ENCODE measurements at regions not wholly inside any gene's neighbourhood (a gene's known extent, or its start where the extent isn't known, plus 50 kb on each side); places are given as distances from the start of the nearest gene placed in this dataset.

DNA sequence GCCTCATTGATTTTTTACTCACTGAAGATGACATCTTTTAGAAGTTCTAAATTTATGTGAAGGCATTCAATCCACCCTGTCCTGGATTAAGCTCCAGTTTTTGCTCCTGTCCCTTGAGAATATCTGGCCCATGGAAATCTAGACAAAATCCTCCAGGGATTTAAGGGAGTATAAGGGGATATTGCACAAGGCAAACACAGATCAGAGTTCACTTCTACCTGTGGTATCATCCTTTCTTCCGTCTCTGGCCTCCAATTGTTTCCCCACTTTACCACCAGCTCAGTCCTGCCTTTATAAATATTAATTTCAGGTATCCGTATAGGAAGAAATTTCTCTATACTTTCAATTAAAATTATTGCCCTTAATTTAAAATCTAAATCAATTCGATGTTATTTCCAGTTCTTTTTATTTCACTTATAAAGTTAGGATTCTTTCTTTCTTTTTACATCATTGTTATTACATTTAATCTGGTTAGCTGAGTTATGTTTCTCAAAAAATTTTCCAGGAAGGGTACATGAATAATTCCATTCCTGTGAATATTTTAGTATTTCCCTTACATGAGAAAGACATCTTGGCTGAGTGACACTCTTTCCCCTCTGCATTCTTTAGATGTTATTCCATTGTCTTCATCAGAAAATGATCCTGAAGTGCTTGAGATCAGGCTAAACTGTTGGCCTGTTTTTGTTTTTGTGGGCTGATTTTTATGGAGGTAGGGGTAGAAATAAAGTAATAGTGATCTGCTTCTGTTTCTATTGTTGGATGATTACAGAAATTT is 194.3 kb upstream of the MAP3K1 start:
- Histone ChIP-seq H3K27ac (ENCODE audit: low read length) (no peak overlapping the region), H3K27me3 (ENCODE audit: control insufficient read depth, insufficient read depth, low read length) (no peaks in the 10 kb centered on the region), H3K4me1 (ENCODE audit: control insufficient read depth, insufficient read depth, low read length) (no peaks in the 10 kb centered on the region), H3K9me3 (ENCODE audit: control insufficient read depth, low read depth, low read length) (peaks cover 11% of the 10 kb centered on the region), H3K36me3 (ENCODE audit: control insufficient read depth, insufficient read depth, low read length) (no peaks in the 10 kb centered on the region), H3K4me3 (ENCODE audit: low read length) (no peak overlapping the region)
- no peak for DNase-seq
- 87% methylated on average over 3 of the region's 3 CpGs for WGBS (ENCODE audit: insufficient coverage, low lambda C conversion rate)

GRCh38 chr5:56617998-56618397 is 197.4 kb upstream of the MAP3K1 start:
- Histone ChIP-seq H3K4me3 (ENCODE audit: low read length) (no peak overlapping the region), H3K4me1 (ENCODE audit: control insufficient read depth, insufficient read depth, low read length) (no peaks in the 10 kb centered on the region), H3K27ac (ENCODE audit: low read length) (no peak overlapping the region), H3K27me3 (ENCODE audit: control insufficient read depth, insufficient read depth, low read length) (no peaks in the 10 kb centered on the region), H3K36me3 (ENCODE audit: control insufficient read depth, insufficient read depth, low read length) (no peaks in the 10 kb centered on the region), H3K9me3 (ENCODE audit: control insufficient read depth, low read depth, low read length) (peaks cover 11% of the 10 kb centered on the region)
- no CpG with 5 or more reads among the region's 4 CpGs for WGBS (ENCODE audit: insufficient coverage, low lambda C conversion rate)
- no peak for DNase-seq

DNA sequence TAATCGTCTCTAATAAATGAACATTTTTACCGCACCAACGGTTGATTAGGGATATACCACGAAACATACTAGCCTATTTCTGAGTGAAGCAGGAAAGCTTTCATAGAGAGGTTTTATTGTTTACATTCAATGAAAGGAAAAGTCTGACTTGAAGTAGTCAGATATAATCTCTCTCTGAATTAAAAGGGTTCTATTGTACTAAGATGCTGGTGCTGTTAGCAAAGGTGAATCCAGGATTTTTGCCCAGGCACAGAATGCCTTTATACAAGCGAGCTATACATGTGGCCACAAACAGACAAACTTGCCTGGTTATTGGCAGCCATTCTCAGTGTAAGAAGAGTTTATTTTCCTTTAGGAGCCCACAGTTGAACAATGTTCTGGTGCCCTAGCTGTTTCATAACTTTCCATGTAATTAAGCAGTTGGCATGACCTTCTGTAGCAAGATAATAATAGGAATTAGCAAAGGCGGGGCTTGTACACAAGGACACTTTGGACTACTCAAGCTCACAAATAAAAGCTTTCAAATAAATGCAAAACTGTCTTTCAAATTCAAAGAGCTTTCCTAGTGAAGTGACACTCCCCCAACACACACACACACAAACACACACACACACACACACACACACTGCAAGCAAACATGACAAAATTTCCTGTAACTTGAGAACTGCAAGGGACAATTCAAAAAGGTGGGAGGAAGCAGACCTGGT is 198.7 kb upstream of the MAP3K1 start:
- no peaks in the 10 kb centered on the region for H3K36me3 ChIP-seq (ENCODE audit: control insufficient read depth, insufficient read depth, low read length)
- WGBS (ENCODE audit: insufficient coverage, low lambda C conversion rate) = 92% methylated on average over 4 of the region's 6 CpGs
- DNase-seq = no peak
- no peaks in the 10 kb centered on the region for H3K4me1 ChIP-seq (ENCODE audit: control insufficient read depth, insufficient read depth, low read length)
- no peak overlapping the region for H3K27ac ChIP-seq (ENCODE audit: low read length)
- no peak overlapping the region for H3K4me3 ChIP-seq (ENCODE audit: low read length)
- no peaks in the 10 kb centered on the region for H3K27me3 ChIP-seq (ENCODE audit: control insufficient read depth, insufficient read depth, low read length)
- peaks cover 15% of the 10 kb centered on the region for H3K9me3 ChIP-seq (ENCODE audit: control insufficient read depth, low read depth, low read length)

DNA sequence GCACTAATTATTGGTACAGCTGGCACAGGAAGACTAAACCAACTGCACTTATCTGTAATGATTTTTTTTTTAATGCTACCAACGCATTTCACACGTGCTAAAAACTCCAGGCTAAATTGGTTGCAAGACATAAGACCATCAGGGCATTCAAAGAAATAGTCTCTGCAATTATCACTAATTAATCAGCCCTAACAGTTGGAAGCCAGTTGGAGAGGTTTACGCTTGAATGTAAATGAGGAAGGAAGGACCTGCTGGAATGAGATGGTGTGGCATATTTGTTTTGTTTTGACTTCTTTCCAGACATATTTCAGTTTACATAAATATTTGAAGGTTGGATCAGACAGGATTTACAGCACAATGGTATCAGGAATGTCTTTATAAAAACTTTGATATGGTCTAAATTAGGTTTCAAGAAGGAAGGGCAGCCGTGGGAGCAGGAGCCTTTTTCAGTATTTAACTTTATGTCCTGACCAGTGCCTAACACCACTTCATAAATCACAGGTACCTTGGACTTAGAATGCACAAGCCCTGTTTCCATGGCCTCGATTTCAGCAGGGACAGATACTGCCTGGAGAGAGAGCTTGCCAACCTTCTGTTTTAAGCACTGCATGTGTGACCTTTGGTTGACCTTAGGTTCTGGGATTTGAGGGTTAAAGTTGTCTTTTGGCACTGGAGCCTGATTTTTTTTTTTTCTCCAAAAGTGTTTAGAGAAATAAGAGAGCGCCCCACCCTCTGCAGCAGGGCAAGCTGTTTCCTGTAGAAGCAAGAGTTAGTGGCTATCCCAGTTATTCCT is 199.8 kb upstream of the MAP3K1 start:
- no peaks in the 10 kb centered on the region for H3K4me1 ChIP-seq (ENCODE audit: control insufficient read depth, insufficient read depth, low read length)
- H3K27ac ChIP-seq (ENCODE audit: low read length) = no peak overlapping the region
- H3K36me3 ChIP-seq (ENCODE audit: control insufficient read depth, insufficient read depth, low read length) = no peaks in the 10 kb centered on the region
- no CpG with 5 or more reads among the region's 6 CpGs for WGBS (ENCODE audit: insufficient coverage, low lambda C conversion rate)
- peaks cover 17% of the 10 kb centered on the region for H3K9me3 ChIP-seq (ENCODE audit: control insufficient read depth, low read depth, low read length)
- no peak overlapping the region for H3K4me3 ChIP-seq (ENCODE audit: low read length)
- DNase-seq = no peak
- H3K27me3 ChIP-seq (ENCODE audit: control insufficient read depth, insufficient read depth, low read length) = no peaks in the 10 kb centered on the region

DNA sequence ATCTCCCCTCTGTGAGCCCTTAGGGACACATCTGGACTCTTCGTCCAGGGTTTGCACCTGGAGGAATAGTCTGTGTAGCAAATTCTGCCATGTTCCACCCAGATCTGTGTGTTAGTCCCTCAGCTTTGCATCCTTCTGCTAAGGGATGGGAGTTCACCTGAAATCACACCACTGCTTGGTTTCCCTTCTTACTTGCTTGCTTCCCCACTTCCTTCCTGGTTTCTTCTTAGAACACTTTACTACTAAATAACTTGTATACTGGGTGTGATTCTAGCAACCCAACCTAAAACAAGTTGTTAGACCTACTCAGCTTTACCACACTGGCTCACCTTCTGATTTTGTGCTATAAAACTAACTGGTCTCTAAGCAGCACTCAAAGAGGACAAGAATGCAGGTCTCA is 202.6 kb upstream of the MAP3K1 start:
- no peak for DNase-seq
- Histone ChIP-seq H3K27ac (ENCODE audit: low read length) (no peak overlapping the region), H3K4me3 (ENCODE audit: low read length) (no peak overlapping the region), H3K4me1 (ENCODE audit: control insufficient read depth, insufficient read depth, low read length) (no peaks in the 10 kb centered on the region), H3K27me3 (ENCODE audit: control insufficient read depth, insufficient read depth, low read length) (no peaks in the 10 kb centered on the region), H3K36me3 (ENCODE audit: control insufficient read depth, insufficient read depth, low read length) (no peaks in the 10 kb centered on the region), H3K9me3 (ENCODE audit: control insufficient read depth, low read depth, low read length) (peaks cover 5% of the 10 kb centered on the region)
- WGBS (ENCODE audit: insufficient coverage, low lambda C conversion rate) = no CpG with 5 or more reads among the region's 1 CpG

DNA sequence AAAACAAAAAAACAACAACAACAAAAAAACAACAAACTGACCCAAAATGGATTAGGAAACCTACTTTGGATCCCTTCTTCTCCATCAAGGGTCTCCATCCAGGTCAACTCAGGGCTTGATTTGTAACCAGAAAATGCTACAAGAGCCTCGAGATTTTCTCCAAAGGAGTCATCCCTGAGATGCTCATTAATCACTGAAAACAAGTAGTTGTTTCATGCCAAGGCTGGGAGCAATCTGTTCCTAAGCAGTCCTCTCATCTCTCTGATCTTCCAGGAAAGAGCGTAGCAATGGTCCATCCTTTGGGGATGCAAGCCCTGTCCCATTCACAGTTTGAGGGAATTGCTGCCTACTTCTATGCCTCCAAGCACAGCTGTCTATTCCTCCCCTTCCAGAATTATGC is 203.0 kb upstream of the MAP3K1 start:
- no peaks in the 10 kb centered on the region for H3K27me3 ChIP-seq (ENCODE audit: control insufficient read depth, insufficient read depth, low read length)
- H3K27ac ChIP-seq (ENCODE audit: low read length) = no peak overlapping the region
- no peak overlapping the region for H3K4me3 ChIP-seq (ENCODE audit: low read length)
- H3K4me1 ChIP-seq (ENCODE audit: control insufficient read depth, insufficient read depth, low read length) = no peaks in the 10 kb centered on the region
- DNase-seq = no peak
- H3K36me3 ChIP-seq (ENCODE audit: control insufficient read depth, insufficient read depth, low read length) = no peaks in the 10 kb centered on the region
- peaks cover 5% of the 10 kb centered on the region for H3K9me3 ChIP-seq (ENCODE audit: control insufficient read depth, low read depth, low read length)
- no CpG with 5 or more reads among the region's 2 CpGs for WGBS (ENCODE audit: insufficient coverage, low lambda C conversion rate)

GRCh38 chr5:56610093-56610698 is 205.2 kb upstream of the MAP3K1 start:
- WGBS (ENCODE audit: insufficient coverage, low lambda C conversion rate) = no CpG with 5 or more reads among the region's 4 CpGs
- peaks cover 5% of the 10 kb centered on the region for H3K9me3 ChIP-seq (ENCODE audit: control insufficient read depth, low read depth, low read length)
- no peak overlapping the region for H3K27ac ChIP-seq (ENCODE audit: low read length)
- DNase-seq = no peak
- no peak overlapping the region for H3K4me3 ChIP-seq (ENCODE audit: low read length)
- no peaks in the 10 kb centered on the region for H3K27me3 ChIP-seq (ENCODE audit: control insufficient read depth, insufficient read depth, low read length)
- peaks cover 7% of the 10 kb centered on the region for H3K4me1 ChIP-seq (ENCODE audit: control insufficient read depth, insufficient read depth, low read length)
- no peaks in the 10 kb centered on the region for H3K36me3 ChIP-seq (ENCODE audit: control insufficient read depth, insufficient read depth, low read length)

DNA sequence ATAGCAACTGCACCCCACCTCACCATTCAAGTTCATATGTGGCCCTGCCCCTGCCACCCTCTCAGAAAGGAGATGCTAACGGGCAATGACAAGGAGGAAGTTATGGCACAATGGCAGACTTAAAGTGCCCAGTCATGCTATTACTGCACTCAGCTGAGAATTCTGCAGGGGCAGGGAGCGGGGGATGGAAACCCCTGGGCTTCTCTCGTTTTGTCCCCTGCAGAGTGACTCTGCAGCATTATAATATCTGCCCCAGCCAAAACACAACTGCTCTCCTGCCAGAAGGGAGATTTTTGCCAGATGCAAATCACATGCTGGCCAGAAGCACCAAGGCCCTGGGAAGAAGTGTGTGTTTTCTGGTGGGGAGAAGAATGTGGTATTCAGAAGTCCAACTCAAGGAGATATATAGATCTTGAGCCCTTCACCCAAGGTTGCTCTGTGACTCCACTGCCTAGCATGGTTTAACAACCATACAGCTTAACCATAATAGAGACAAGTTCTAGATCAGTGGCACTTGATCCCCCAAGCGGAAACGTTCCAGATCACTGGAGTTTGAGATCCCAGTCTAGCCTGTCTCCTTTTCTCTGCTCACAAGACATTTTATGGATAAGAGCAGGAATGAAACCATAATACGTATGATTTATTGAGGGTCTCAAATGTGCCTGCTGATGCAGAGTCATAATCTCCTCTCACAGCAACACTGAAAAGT is 207.0 kb upstream of the MAP3K1 start:
- H3K27ac ChIP-seq (ENCODE audit: low read length) = no peak overlapping the region
- peaks cover 5% of the 10 kb centered on the region for H3K9me3 ChIP-seq (ENCODE audit: control insufficient read depth, low read depth, low read length)

GRCh38 chr5:56607551-56607950 is 207.8 kb upstream of the MAP3K1 start:
- WGBS (ENCODE audit: insufficient coverage, low lambda C conversion rate) = 67% methylated on average over 1 of the region's 4 CpGs
- no peak for DNase-seq
- H3K27ac ChIP-seq (ENCODE audit: low read length) = no peak overlapping the region
- no peaks in the 10 kb centered on the region for H3K36me3 ChIP-seq (ENCODE audit: control insufficient read depth, insufficient read depth, low read length)
- H3K27me3 ChIP-seq (ENCODE audit: control insufficient read depth, insufficient read depth, low read length) = no peaks in the 10 kb centered on the region
- H3K4me3 ChIP-seq (ENCODE audit: low read length) = no peak overlapping the region
- H3K9me3 ChIP-seq (ENCODE audit: control insufficient read depth, low read depth, low read length) = peaks cover 5% of the 10 kb centered on the region
- peaks cover 7% of the 10 kb centered on the region for H3K4me1 ChIP-seq (ENCODE audit: control insufficient read depth, insufficient read depth, low read length)

More for the DNA sequence above, 207.0 kb upstream of the MAP3K1 start:
- H3K27me3 ChIP-seq (ENCODE audit: control insufficient read depth, insufficient read depth, low read length) = no peaks in the 10 kb centered on the region
- H3K4me3 ChIP-seq (ENCODE audit: low read length) = no peak overlapping the region
- no peak for DNase-seq
- H3K4me1 ChIP-seq (ENCODE audit: control insufficient read depth, insufficient read depth, low read length) = peaks cover 7% of the 10 kb centered on the region
- 90% methylated on average over 3 of the region's 6 CpGs for WGBS (ENCODE audit: insufficient coverage, low lambda C conversion rate)
- no peaks in the 10 kb centered on the region for H3K36me3 ChIP-seq (ENCODE audit: control insufficient read depth, insufficient read depth, low read length)

DNA sequence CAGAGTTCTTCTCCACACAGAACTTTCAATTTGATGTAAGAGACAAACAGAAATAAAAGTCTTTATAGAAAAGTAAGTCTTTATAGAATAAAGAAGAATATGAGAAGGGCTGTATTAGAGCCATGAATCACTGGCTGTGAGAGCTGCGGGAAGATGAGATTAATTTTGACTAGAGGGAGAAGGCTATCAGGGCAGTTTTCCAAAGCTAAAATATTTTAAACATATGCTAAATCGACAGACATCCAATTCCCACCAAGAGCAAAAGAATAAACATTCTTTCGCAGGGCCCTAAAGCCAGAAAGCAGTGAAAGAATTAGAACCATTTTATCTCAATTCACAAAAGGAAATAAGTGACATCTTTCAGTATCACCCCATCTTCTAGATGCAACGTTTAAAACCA is 208.3 kb upstream of the MAP3K1 start:
- 78% methylated on average over 3 of the region's 4 CpGs for WGBS (ENCODE audit: insufficient coverage, low lambda C conversion rate)
- H3K4me3 ChIP-seq (ENCODE audit: low read length) = no peak overlapping the region
- DNase-seq = no peak
- peaks cover 7% of the 10 kb centered on the region for H3K4me1 ChIP-seq (ENCODE audit: control insufficient read depth, insufficient read depth, low read length)
- peaks cover 5% of the 10 kb centered on the region for H3K9me3 ChIP-seq (ENCODE audit: control insufficient read depth, low read depth, low read length)
- no peak overlapping the region for H3K27ac ChIP-seq (ENCODE audit: low read length)
- no peaks in the 10 kb centered on the region for H3K36me3 ChIP-seq (ENCODE audit: control insufficient read depth, insufficient read depth, low read length)
- H3K27me3 ChIP-seq (ENCODE audit: control insufficient read depth, insufficient read depth, low read length) = no peaks in the 10 kb centered on the region
